ENCODE measurements at regions not wholly inside any gene's neighbourhood (a gene's known extent, or its start where the extent isn't known, plus 50 kb on each side); places are given as distances from the start of the nearest gene placed in this dataset.

DNA sequence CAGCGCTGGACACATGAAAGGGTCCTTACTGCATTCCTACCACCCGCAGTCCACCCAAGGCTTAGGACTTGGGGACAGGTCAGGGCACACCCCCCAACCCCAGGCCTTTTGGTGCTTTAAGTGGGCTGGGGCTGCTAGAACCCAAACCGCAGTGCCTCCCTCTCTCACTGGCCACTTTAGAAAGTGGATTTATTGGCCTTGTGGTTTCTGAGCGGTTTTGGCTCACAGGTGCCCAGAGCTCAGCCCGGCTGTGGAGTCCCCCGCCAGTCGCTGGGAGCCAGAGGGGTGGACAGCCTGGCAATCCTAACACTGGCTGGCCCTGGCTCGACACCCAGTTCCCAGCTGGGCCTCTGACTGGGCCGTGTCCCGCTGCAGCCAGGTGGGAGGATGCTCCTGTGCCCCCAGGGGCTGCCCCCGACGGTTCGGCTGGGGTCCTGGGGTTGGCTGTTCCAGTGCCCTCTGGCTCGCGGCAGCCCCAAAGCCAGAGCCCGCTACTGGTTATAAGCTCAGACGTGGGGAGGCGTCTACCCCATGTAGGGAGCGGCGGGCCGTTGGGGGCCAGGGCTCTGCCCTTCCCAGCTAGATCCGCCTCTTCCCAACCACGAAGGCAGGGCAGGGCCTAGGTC is 65.2 kb upstream of the RNU6ATAC start:
- TF ChIP-seq, protein P1, sequence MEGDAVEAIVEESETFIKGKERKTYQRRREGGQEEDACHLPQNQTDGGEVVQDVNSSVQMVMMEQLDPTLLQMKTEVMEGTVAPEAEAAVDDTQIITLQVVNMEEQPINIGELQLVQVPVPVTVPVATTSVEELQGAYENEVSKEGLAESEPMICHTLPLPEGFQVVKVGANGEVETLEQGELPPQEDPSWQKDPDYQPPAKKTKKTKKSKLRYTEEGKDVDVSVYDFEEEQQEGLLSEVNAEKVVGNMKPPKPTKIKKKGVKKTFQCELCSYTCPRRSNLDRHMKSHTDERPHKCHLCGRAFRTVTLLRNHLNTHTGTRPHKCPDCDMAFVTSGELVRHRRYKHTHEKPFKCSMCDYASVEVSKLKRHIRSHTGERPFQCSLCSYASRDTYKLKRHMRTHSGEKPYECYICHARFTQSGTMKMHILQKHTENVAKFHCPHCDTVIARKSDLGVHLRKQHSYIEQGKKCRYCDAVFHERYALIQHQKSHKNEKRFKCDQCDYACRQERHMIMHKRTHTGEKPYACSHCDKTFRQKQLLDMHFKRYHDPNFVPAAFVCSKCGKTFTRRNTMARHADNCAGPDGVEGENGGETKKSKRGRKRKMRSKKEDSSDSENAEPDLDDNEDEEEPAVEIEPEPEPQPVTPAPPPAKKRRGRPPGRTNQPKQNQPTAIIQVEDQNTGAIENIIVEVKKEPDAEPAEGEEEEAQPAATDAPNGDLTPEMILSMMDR (IDR thresholded peaks at IDR 0.05; ENCODE audit: insufficient read depth, low read length) = no peak
- no peak for TF ChIP-seq GABPA (IDR thresholded peaks at IDR 0.05; ENCODE audit: low read depth)
- TF ChIP-seq POLR2AphosphoS5 (IDR thresholded peaks at IDR 0.05; ENCODE audit: low read depth) = no peak

Data from HL-60 (cell line).